ENCODE measurements at regions not wholly inside any gene's neighbourhood (a gene's known extent, or its start where the extent isn't known, plus 50 kb on each side); places are given as distances from the start of the nearest gene placed in this dataset.

DNA sequence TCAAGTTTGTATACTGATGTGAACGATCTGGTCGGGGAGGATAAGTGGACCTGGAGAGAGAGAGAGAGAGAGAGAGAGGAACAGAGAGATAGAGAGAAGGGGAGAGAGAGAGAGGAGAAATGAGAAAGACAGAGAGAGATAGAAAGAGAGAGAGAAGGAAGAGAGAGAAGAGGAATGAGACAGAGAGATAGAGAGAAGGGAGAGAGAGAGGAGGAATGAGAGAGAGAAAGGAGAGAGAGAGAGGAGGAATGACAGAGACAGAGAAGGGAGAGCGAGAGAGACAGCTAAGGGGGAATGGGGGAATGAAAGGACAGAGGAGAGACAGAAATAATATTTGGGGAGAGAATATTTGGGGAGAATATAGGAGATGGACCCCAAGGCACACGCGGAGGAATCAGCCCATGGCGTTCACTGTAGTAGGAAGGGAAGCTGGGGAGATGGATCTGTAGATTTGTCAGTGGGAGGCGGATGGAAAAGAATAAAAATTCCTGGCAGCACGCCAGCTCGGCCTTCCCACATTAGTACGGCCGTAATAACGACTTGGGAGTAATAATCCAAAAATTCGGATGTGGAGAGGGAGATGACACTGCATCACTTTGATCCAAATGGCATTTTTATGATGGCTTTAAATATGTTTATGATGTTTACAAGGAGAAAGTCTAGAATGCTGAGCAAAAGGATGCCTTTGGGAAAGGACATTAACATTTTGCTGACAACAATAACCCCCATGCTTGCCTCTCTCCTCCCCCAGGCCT, 159.8 kb upstream of the KCNJ6 start:
- TF ChIP-seq, protein P1, sequence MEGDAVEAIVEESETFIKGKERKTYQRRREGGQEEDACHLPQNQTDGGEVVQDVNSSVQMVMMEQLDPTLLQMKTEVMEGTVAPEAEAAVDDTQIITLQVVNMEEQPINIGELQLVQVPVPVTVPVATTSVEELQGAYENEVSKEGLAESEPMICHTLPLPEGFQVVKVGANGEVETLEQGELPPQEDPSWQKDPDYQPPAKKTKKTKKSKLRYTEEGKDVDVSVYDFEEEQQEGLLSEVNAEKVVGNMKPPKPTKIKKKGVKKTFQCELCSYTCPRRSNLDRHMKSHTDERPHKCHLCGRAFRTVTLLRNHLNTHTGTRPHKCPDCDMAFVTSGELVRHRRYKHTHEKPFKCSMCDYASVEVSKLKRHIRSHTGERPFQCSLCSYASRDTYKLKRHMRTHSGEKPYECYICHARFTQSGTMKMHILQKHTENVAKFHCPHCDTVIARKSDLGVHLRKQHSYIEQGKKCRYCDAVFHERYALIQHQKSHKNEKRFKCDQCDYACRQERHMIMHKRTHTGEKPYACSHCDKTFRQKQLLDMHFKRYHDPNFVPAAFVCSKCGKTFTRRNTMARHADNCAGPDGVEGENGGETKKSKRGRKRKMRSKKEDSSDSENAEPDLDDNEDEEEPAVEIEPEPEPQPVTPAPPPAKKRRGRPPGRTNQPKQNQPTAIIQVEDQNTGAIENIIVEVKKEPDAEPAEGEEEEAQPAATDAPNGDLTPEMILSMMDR (IDR thresholded peaks at IDR 0.05) = no peak
- TF ChIP-seq POLR2AphosphoS5 (IDR thresholded peaks at IDR 0.05; ENCODE audit: low read depth, low read length) = no peak
- TF ChIP-seq, protein P2, sequence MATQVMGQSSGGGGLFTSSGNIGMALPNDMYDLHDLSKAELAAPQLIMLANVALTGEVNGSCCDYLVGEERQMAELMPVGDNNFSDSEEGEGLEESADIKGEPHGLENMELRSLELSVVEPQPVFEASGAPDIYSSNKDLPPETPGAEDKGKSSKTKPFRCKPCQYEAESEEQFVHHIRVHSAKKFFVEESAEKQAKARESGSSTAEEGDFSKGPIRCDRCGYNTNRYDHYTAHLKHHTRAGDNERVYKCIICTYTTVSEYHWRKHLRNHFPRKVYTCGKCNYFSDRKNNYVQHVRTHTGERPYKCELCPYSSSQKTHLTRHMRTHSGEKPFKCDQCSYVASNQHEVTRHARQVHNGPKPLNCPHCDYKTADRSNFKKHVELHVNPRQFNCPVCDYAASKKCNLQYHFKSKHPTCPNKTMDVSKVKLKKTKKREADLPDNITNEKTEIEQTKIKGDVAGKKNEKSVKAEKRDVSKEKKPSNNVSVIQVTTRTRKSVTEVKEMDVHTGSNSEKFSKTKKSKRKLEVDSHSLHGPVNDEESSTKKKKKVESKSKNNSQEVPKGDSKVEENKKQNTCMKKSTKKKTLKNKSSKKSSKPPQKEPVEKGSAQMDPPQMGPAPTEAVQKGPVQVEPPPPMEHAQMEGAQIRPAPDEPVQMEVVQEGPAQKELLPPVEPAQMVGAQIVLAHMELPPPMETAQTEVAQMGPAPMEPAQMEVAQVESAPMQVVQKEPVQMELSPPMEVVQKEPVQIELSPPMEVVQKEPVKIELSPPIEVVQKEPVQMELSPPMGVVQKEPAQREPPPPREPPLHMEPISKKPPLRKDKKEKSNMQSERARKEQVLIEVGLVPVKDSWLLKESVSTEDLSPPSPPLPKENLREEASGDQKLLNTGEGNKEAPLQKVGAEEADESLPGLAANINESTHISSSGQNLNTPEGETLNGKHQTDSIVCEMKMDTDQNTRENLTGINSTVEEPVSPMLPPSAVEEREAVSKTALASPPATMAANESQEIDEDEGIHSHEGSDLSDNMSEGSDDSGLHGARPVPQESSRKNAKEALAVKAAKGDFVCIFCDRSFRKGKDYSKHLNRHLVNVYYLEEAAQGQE (IDR thresholded peaks at IDR 0.05; ENCODE audit: insufficient read depth in 1 of 2, low read depth in 2 of 2, low read length in 1 of 2) = no peak
